ENCODE measurements at regions not wholly inside any gene's neighbourhood (a gene's known extent, or its start where the extent isn't known, plus 50 kb on each side); places are given as distances from the start of the nearest gene placed in this dataset.

GRCh38 chr6:132968419-132968950, 154.1 kb downstream of the RPS12 start:
- Histone ChIP-seq H4K20me1 (ENCODE audit: insufficient read depth, poor library complexity, severe bottlenecking) (no peaks in the 10 kb centered on the region), H3K4me1 (ENCODE audit: insufficient read depth) (peaks cover 5% of the 10 kb centered on the region), H3K4me2 (no peak overlapping the region), H2AFZ (no peak overlapping the region), H3K36me3 (replicated peaks; ENCODE audit: insufficient read depth, low read depth) (no peaks in the 10 kb centered on the region), H3K27ac (no peak overlapping the region), H3K9me2 (replicated peaks; ENCODE audit: insufficient read depth) (no peaks in the 10 kb centered on the region), H3K79me2 (no peaks in the 10 kb centered on the region), H3K27me3 (no peaks in the 10 kb centered on the region), H3K4me3 (no peak overlapping the region), H3K9me3 (ENCODE audit: low read depth) (no peaks in the 10 kb centered on the region)
- TF ChIP-seq EZH2 (IDR thresholded peaks at IDR 0.05; ENCODE audit: borderline replicate concordance) (no peak), EZH2phosphoT487 (IDR thresholded peaks at IDR 0.05; ENCODE audit: low read depth, severe bottlenecking, unreplicated experiment) (no peak), CTCF (IDR thresholded peaks at IDR 0.05; ENCODE audit: poor library complexity) (no peak)
- DNase-seq (ENCODE audit: low spot score) = no peak
- 90% methylated on average over 5 of the region's 5 CpGs for WGBS (ENCODE audit: low lambda C conversion rate, missing lambda C conversion rate)

GRCh38 chr6:132969196-132969595, 154.8 kb downstream of the RPS12 start:
- H3K27me3 ChIP-seq = no peaks in the 10 kb centered on the region
- 70% methylated on average over 1 of the region's 1 CpG for WGBS (ENCODE audit: low lambda C conversion rate, missing lambda C conversion rate)
- peaks cover 5% of the 10 kb centered on the region for H3K4me1 ChIP-seq (ENCODE audit: insufficient read depth)
- no peaks in the 10 kb centered on the region for H3K9me3 ChIP-seq (ENCODE audit: low read depth)
- DNase-seq (ENCODE audit: low spot score) = no peak
- no peaks in the 10 kb centered on the region for H3K79me2 ChIP-seq
- H3K36me3 ChIP-seq (replicated peaks; ENCODE audit: insufficient read depth, low read depth) = no peaks in the 10 kb centered on the region
- no peak overlapping the region for H3K27ac ChIP-seq
- H2AFZ ChIP-seq = no peak overlapping the region
- no peaks in the 10 kb centered on the region for H4K20me1 ChIP-seq (ENCODE audit: insufficient read depth, poor library complexity, severe bottlenecking)
- TF ChIP-seq EZH2phosphoT487 (IDR thresholded peaks at IDR 0.05; ENCODE audit: low read depth, severe bottlenecking, unreplicated experiment) (no peak), CTCF (IDR thresholded peaks at IDR 0.05; ENCODE audit: poor library complexity) (no peak), EZH2 (IDR thresholded peaks at IDR 0.05; ENCODE audit: borderline replicate concordance) (no peak)
- H3K4me3 ChIP-seq = no peak overlapping the region
- H3K9me2 ChIP-seq (replicated peaks; ENCODE audit: insufficient read depth) = no peaks in the 10 kb centered on the region
- no peak overlapping the region for H3K4me2 ChIP-seq

- WGBS (ENCODE audit: low lambda C conversion rate, missing lambda C conversion rate) = 82% methylated on average over 3 of the region's 3 CpGs
- Histone ChIP-seq H3K79me2 (no peaks in the 10 kb centered on the region), H3K27me3 (no peaks in the 10 kb centered on the region), H3K9me2 (replicated peaks; ENCODE audit: insufficient read depth) (no peaks in the 10 kb centered on the region), H4K20me1 (ENCODE audit: insufficient read depth, poor library complexity, severe bottlenecking) (no peaks in the 10 kb centered on the region), H3K4me1 (ENCODE audit: insufficient read depth) (peaks cover 5% of the 10 kb centered on the region), H3K27ac (no peak overlapping the region), H2AFZ (no peak overlapping the region), H3K4me3 (no peak overlapping the region), H3K9me3 (ENCODE audit: low read depth) (no peaks in the 10 kb centered on the region), H3K4me2 (no peak overlapping the region), H3K36me3 (replicated peaks; ENCODE audit: insufficient read depth, low read depth) (no peaks in the 10 kb centered on the region)
- TF ChIP-seq CTCF (IDR thresholded peaks at IDR 0.05; ENCODE audit: poor library complexity) (no peak), EZH2phosphoT487 (IDR thresholded peaks at IDR 0.05; ENCODE audit: low read depth, severe bottlenecking, unreplicated experiment) (no peak), EZH2 (IDR thresholded peaks at IDR 0.05; ENCODE audit: borderline replicate concordance) (no peak)
- DNase-seq (ENCODE audit: low spot score) = no peak
These were observed 157.3 kb downstream of the RPS12 start for GRCh38 chr6:132971676-132972075.

DNA sequence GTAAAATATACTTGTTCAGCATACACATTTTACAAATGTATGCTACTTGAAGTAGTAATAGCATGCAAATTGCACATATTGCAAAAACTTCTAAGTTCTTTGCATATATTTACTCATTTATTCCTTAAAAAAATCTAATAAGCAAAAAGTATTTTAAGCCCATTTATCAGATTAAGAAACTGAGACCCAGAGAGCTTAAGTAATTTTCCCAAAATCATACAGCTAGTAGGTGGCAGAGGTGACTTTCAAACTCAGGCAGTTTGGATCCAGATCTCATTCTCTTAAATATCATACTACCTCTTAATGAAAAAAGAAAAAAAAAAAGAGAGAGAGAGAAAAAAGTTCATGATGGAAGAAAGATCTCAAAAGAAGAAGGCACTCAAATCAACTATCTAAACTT, 157.9 kb downstream of the RPS12 start:
- Histone ChIP-seq H2AFZ (no peak overlapping the region), H3K4me1 (ENCODE audit: insufficient read depth) (peaks cover 5% of the 10 kb centered on the region), H3K9me2 (replicated peaks; ENCODE audit: insufficient read depth) (no peaks in the 10 kb centered on the region), H3K4me2 (no peak overlapping the region), H3K27ac (no peak overlapping the region), H3K79me2 (no peaks in the 10 kb centered on the region), H4K20me1 (ENCODE audit: insufficient read depth, poor library complexity, severe bottlenecking) (no peaks in the 10 kb centered on the region), H3K9me3 (ENCODE audit: low read depth) (no peaks in the 10 kb centered on the region), H3K4me3 (no peak overlapping the region), H3K27me3 (no peaks in the 10 kb centered on the region), H3K36me3 (replicated peaks; ENCODE audit: insufficient read depth, low read depth) (no peaks in the 10 kb centered on the region)
- TF ChIP-seq CTCF (IDR thresholded peaks at IDR 0.05; ENCODE audit: poor library complexity) (no peak), EZH2 (IDR thresholded peaks at IDR 0.05; ENCODE audit: borderline replicate concordance) (no peak), EZH2phosphoT487 (IDR thresholded peaks at IDR 0.05; ENCODE audit: low read depth, severe bottlenecking, unreplicated experiment) (no peak)
- no peak for DNase-seq (ENCODE audit: low spot score)
